NT2/D1 (cell line): ENCODE measurements at regions not wholly inside any gene's neighbourhood (a gene's known extent, or its start where the extent isn't known, plus 50 kb on each side); places are given as distances from the start of the nearest gene placed in this dataset.

Source experiments
- SUZ12 ChIP-seq: IDR thresholded peaks from 2 replicates; pipeline ENCODE4 v1.6.1; 2011; ENCODE audit not compliant: insufficient read length, insufficient read depth; ENCODE audit errors: extremely low read depth
- YY1 ChIP-seq: IDR thresholded peaks from 2 replicates; pipeline ENCODE4 v1.6.1; 2011; ENCODE audit not compliant: insufficient read length, insufficient read depth
- ZNF274 ChIP-seq: IDR thresholded peaks from 2 replicates; pipeline ENCODE4 v1.6.1; 2011; ENCODE audit warnings: mild to moderate bottlenecking, low read depth, low read length

- TF ChIP-seq ZNF274: no peak
- TF ChIP-seq YY1: no peak
- TF ChIP-seq SUZ12: no peak
These were observed 308.5 kb downstream of the ATXN7L3B start for GRCh38 chr12:74846116-74846515.
